GM12878 (cell line): ENCODE measurements at regions not wholly inside any gene's neighbourhood (a gene's known extent, or its start where the extent isn't known, plus 50 kb on each side); places are given as distances from the start of the nearest gene placed in this dataset.

ENCODE experiments used
- CHD2 ChIP-seq: IDR thresholded peaks from 2 replicates; pipeline ENCODE4 v1.6.1; 2011; ENCODE audit warnings: low read depth, low read length, improper control_type of control experiment, borderline replicate concordance
- HDGF ChIP-seq: fragments of 450-650 bp; IDR thresholded peaks from 2 replicates; pipeline ENCODE4 v1.6.1; 2016; ENCODE audit warnings: antibody characterized with exemption
- MEF2B ChIP-seq: fragments of 450-650 bp; IDR thresholded peaks from 2 replicates; pipeline ENCODE4 v1.6.1; 2018; ENCODE audit warnings: mild to moderate bottlenecking, moderate library complexity; ENCODE audit not compliant: partially characterized antibody, poor library complexity, severe bottlenecking
- MYC ChIP-seq: IDR thresholded peaks from 2 replicates; pipeline ENCODE4 v1.6.1; 2011; ENCODE audit warnings: mild to moderate bottlenecking, low read length, moderate library complexity, inconsistent platforms; ENCODE audit not compliant: insufficient read depth, insufficient replicate concordance, insufficient read length, severe bottlenecking
- NFYB ChIP-seq: IDR thresholded peaks from 2 replicates; pipeline ENCODE4 v1.6.1; 2011; ENCODE audit warnings: low read depth, mild to moderate bottlenecking, low read length, improper control_type of control experiment, moderate library complexity; ENCODE audit not compliant: insufficient read depth
- RAD21 ChIP-seq: IDR thresholded peaks from 2 replicates; pipeline ENCODE4 v1.6.1; 2011; ENCODE audit warnings: mild to moderate bottlenecking, low read depth, low read length, moderate library complexity; ENCODE audit not compliant: insufficient read depth
- YY1 ChIP-seq: IDR thresholded peaks from 2 replicates; pipeline ENCODE4 v1.6.1; 2011; ENCODE audit warnings: low read depth, mild to moderate bottlenecking, low read length
- TF ChIP-seq, protein P1 (sequence below), 3 experiments: IDR thresholded peaks in 2 of 3; conservative IDR thresholded peaks in 1 of 3; 2 replicates each; pipeline ENCODE4 v1.5.1; 2011; ENCODE audit warnings: low read depth in 3 of 3, low read length in 3 of 3, mild to moderate bottlenecking in 3 of 3, control low read depth in 2 of 3, moderate library complexity in 2 of 3, inconsistent platforms in 1 of 3, mixed read lengths in 1 of 3; ENCODE audit not compliant: control insufficient read depth in 2 of 3, insufficient read depth in 1 of 3; ENCODE audit errors: extremely low read depth in 1 of 3
- TF ChIP-seq, protein P2 (sequence below): IDR thresholded peaks from 2 replicates; pipeline ENCODE4 v1.6.1; 2012; ENCODE audit warnings: mild to moderate bottlenecking, low read depth, low read length
- TF ChIP-seq, protein P3 (sequence below): IDR thresholded peaks from 2 replicates; pipeline ENCODE4 v1.6.1; 2011; ENCODE audit warnings: borderline replicate concordance, low read depth, mild to moderate bottlenecking, moderate library complexity, mixed read lengths, low read length; ENCODE audit not compliant: insufficient read depth; ENCODE audit errors: extremely low read length

DNA sequence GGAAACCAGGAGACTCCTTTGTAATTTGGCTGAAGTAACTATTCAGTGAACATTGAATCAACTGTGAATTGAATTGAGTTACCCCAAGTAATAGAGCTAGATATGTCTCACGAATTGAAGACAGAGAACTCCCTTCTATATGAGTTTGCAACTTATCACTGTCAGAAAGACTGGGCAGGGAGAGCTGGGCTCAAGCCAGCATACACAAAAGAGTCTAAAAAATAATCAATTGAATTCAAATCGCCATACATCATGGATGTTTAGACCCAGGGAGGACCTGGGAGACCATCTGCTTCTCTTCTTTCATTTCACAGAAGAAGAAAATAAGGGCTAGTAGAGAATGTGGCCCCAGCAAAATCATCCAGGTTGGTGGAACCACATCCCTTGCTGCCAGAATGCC, 503.1 kb upstream of the AUTS2 start:
- TF ChIP-seq HDGF, result no peak
- no peak for TF ChIP-seq MEF2B
- no peak for TF ChIP-seq MYC
- TF ChIP-seq, protein P1, sequence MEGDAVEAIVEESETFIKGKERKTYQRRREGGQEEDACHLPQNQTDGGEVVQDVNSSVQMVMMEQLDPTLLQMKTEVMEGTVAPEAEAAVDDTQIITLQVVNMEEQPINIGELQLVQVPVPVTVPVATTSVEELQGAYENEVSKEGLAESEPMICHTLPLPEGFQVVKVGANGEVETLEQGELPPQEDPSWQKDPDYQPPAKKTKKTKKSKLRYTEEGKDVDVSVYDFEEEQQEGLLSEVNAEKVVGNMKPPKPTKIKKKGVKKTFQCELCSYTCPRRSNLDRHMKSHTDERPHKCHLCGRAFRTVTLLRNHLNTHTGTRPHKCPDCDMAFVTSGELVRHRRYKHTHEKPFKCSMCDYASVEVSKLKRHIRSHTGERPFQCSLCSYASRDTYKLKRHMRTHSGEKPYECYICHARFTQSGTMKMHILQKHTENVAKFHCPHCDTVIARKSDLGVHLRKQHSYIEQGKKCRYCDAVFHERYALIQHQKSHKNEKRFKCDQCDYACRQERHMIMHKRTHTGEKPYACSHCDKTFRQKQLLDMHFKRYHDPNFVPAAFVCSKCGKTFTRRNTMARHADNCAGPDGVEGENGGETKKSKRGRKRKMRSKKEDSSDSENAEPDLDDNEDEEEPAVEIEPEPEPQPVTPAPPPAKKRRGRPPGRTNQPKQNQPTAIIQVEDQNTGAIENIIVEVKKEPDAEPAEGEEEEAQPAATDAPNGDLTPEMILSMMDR (IDR thresholded peaks at IDR 0.05 in 2 of 3, conservative IDR thresholded peaks at IDR 0.05 in 1 of 3; ENCODE audit: control insufficient read depth in 2 of 3, extremely low read depth in 1 of 3, insufficient read depth in 1 of 3, low read depth in 3 of 3, low read length in 3 of 3), result no peak
- TF ChIP-seq YY1, result no peak
- TF ChIP-seq, protein P2, sequence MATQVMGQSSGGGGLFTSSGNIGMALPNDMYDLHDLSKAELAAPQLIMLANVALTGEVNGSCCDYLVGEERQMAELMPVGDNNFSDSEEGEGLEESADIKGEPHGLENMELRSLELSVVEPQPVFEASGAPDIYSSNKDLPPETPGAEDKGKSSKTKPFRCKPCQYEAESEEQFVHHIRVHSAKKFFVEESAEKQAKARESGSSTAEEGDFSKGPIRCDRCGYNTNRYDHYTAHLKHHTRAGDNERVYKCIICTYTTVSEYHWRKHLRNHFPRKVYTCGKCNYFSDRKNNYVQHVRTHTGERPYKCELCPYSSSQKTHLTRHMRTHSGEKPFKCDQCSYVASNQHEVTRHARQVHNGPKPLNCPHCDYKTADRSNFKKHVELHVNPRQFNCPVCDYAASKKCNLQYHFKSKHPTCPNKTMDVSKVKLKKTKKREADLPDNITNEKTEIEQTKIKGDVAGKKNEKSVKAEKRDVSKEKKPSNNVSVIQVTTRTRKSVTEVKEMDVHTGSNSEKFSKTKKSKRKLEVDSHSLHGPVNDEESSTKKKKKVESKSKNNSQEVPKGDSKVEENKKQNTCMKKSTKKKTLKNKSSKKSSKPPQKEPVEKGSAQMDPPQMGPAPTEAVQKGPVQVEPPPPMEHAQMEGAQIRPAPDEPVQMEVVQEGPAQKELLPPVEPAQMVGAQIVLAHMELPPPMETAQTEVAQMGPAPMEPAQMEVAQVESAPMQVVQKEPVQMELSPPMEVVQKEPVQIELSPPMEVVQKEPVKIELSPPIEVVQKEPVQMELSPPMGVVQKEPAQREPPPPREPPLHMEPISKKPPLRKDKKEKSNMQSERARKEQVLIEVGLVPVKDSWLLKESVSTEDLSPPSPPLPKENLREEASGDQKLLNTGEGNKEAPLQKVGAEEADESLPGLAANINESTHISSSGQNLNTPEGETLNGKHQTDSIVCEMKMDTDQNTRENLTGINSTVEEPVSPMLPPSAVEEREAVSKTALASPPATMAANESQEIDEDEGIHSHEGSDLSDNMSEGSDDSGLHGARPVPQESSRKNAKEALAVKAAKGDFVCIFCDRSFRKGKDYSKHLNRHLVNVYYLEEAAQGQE, result no peak
- TF ChIP-seq NFYB, result no peak
- TF ChIP-seq RAD21, result no peak
- TF ChIP-seq, protein P3, sequence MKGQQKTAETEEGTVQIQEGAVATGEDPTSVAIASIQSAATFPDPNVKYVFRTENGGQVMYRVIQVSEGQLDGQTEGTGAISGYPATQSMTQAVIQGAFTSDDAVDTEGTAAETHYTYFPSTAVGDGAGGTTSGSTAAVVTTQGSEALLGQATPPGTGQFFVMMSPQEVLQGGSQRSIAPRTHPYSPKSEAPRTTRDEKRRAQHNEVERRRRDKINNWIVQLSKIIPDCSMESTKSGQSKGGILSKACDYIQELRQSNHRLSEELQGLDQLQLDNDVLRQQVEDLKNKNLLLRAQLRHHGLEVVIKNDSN, result no peak
- TF ChIP-seq CHD2, result no peak
